ENCODE measurements at regions not wholly inside any gene's neighbourhood (a gene's known extent, or its start where the extent isn't known, plus 50 kb on each side); places are given as distances from the start of the nearest gene placed in this dataset.
"Not testable (repeated sequence)": the region's sequence is repeated elsewhere in the genome, so short reads cannot be mapped to it uniquely, and the experiment has no call there.

- no peak overlapping the region for H3K4me3 ChIP-seq (ENCODE audit: low read depth, low read length)
- no peak for TF ChIP-seq CTCF (IDR thresholded peaks at IDR 0.05; ENCODE audit: insufficient read depth, low read depth, low read length)
- no peak for DNase-seq (ENCODE audit: low read depth)
These were observed 66.7 kb upstream of the BMP2 start for GRCh38 chr20:6700563-6701329.

GRCh38 chr20:6699921-6700562 lies 67.4 kb upstream of the BMP2 start:
- TF ChIP-seq CTCF (IDR thresholded peaks at IDR 0.05; ENCODE audit: insufficient read depth, low read depth, low read length) = no peak
- no peak overlapping the region for H3K4me3 ChIP-seq (ENCODE audit: low read depth, low read length)
- no peak for DNase-seq (ENCODE audit: low read depth)

GRCh38 chr20:6698723-6699122 lies 68.8 kb upstream of the BMP2 start:
- no peak for DNase-seq (ENCODE audit: low read depth)
- no peak for TF ChIP-seq CTCF (IDR thresholded peaks at IDR 0.05; ENCODE audit: insufficient read depth, low read depth, low read length)
- H3K4me3 ChIP-seq (ENCODE audit: low read depth, low read length) = no peak overlapping the region

GRCh38 chr20:6698056-6698455 lies 69.4 kb upstream of the BMP2 start:
- no peak overlapping the region for H3K4me3 ChIP-seq (ENCODE audit: low read depth, low read length)
- DNase-seq (ENCODE audit: low read depth) = no peak
- no peak for TF ChIP-seq CTCF (IDR thresholded peaks at IDR 0.05; ENCODE audit: insufficient read depth, low read depth, low read length)

- DNase-seq (ENCODE audit: low read depth) = no peak
- TF ChIP-seq CTCF (IDR thresholded peaks at IDR 0.05; ENCODE audit: insufficient read depth, low read depth, low read length) = no peak
- H3K4me3 ChIP-seq (ENCODE audit: low read depth, low read length) = no peak overlapping the region
These were observed 70.1 kb upstream of the BMP2 start for GRCh38 chr20:6697228-6697972.

- no peak for TF ChIP-seq CTCF (IDR thresholded peaks at IDR 0.05; ENCODE audit: insufficient read depth, low read depth, low read length)
- no peak overlapping the region for H3K4me3 ChIP-seq (ENCODE audit: low read depth, low read length)
- DNase-seq (ENCODE audit: low read depth) = no peak
These were observed 71.5 kb upstream of the BMP2 start for GRCh38 chr20:6696001-6696400.

DNA sequence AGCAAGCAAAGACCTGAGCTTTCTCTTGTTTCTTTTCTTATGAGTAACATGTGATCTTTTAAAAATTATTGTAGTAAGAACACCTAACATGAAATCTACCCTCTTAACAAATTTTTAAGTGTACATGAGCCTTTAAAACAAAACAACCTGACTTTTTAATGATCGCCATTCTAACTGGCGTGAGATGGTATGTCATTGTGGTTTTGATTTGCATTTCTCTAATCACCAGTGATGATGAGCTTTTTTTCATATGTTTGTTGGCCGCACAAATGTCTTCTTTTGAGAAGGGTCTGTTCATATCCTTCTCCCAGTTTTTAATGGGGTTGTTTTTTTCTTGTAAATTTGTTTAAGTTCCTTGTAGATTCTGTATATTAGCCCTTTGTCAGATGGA lies 73.7 kb upstream of the BMP2 start:
- DNase-seq (ENCODE audit: low read depth); H3K4me3 ChIP-seq (ENCODE audit: low read depth, low read length): not testable (repeated sequence)
